Osteoblast (primary cell): ENCODE measurements at regions not wholly inside any gene's neighbourhood (a gene's known extent, or its start where the extent isn't known, plus 50 kb on each side); places are given as distances from the start of the nearest gene placed in this dataset.

Experiments
- DNase-seq: peaks from one replicate; pipeline ENCODE4 v3.0.0; 2011; ENCODE audit warnings: low spot score, mixed read lengths; ENCODE audit not compliant: insufficient read length; ENCODE audit errors: missing footprints
- H2AFZ ChIP-seq: 2 replicates; pipeline ENCODE4 v1.6.0; 2011; ENCODE audit warnings: mild to moderate bottlenecking, low read length
- H3K27ac ChIP-seq: 2 replicates; pipeline ENCODE4 v1.5.1; 2011; ENCODE audit warnings: mild to moderate bottlenecking, low read depth, low read length, moderate library complexity
- H3K27me3 ChIP-seq: 2 replicates; pipeline ENCODE4 v1.6.0; 2012; ENCODE audit warnings: mild to moderate bottlenecking, control low read depth, inconsistent platforms, low read length, moderate library complexity; ENCODE audit not compliant: insufficient read depth
- H3K36me3 ChIP-seq: 2 replicates; pipeline ENCODE4 v1.5.1; 2011; ENCODE audit warnings: mild to moderate bottlenecking, low read length, control low read depth, moderate library complexity; ENCODE audit not compliant: insufficient read depth
- H3K4me1 ChIP-seq: 2 replicates; pipeline ENCODE4 v1.5.1; 2011; ENCODE audit warnings: mild to moderate bottlenecking, low read length, control low read depth, moderate library complexity; ENCODE audit not compliant: insufficient read depth
- H3K4me2 ChIP-seq: 2 replicates; pipeline ENCODE4 v1.6.0; 2011; ENCODE audit warnings: mild to moderate bottlenecking, low read length; ENCODE audit not compliant: insufficient read depth
- H3K4me3 ChIP-seq: fragments of 200-600 bp; sonication (generic); 3 replicates; pipeline ENCODE4 v1.5.1; 2012; ENCODE audit warnings: mild to moderate bottlenecking, low read length, inconsistent platforms; ENCODE audit not compliant: insufficient read depth
- H3K79me2 ChIP-seq: 2 replicates; pipeline ENCODE4 v1.6.0; 2012; ENCODE audit warnings: mild to moderate bottlenecking, low read length, control low read depth, inconsistent platforms; ENCODE audit not compliant: insufficient read depth
- H3K9me3 ChIP-seq: 2 replicates; pipeline ENCODE4 v1.5.1; 2011; ENCODE audit warnings: low read depth, low read length, control low read depth
- H4K20me1 ChIP-seq: 2 replicates; pipeline ENCODE4 v1.6.0; 2012; ENCODE audit warnings: mild to moderate bottlenecking, low read length, control low read depth; ENCODE audit not compliant: insufficient read depth
- TF ChIP-seq, protein P1 (sequence below): IDR thresholded peaks from 2 replicates; pipeline ENCODE4 v1.5.1; 2011; ENCODE audit warnings: mild to moderate bottlenecking, low read depth, low read length, moderate library complexity; ENCODE audit errors: extremely low read depth

DNA sequence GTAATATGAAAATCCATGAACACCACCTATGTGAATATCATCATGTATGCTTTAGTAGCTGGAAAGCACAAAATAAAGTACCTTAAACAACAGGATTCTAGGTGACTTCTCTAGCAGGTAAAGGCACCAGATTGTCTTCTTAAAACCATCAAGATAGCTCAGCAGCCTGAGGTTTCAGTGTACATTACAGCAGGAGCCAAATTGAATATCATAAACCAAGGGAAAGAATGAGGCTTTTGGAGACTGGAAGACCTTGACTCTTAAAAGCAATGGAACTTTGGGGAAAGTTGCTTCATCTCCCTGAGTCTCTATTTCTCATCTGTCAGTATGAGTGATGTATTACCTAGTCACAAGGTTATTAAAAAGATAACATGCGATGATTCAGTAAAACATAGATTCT lies 429.7 kb upstream of the SPHKAP start:
- TF ChIP-seq, protein P1, sequence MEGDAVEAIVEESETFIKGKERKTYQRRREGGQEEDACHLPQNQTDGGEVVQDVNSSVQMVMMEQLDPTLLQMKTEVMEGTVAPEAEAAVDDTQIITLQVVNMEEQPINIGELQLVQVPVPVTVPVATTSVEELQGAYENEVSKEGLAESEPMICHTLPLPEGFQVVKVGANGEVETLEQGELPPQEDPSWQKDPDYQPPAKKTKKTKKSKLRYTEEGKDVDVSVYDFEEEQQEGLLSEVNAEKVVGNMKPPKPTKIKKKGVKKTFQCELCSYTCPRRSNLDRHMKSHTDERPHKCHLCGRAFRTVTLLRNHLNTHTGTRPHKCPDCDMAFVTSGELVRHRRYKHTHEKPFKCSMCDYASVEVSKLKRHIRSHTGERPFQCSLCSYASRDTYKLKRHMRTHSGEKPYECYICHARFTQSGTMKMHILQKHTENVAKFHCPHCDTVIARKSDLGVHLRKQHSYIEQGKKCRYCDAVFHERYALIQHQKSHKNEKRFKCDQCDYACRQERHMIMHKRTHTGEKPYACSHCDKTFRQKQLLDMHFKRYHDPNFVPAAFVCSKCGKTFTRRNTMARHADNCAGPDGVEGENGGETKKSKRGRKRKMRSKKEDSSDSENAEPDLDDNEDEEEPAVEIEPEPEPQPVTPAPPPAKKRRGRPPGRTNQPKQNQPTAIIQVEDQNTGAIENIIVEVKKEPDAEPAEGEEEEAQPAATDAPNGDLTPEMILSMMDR, result no peak
- Histone ChIP-seq H3K79me2 (no peaks in the 10 kb centered on the region), H3K4me1 (peaks cover 10% of the 10 kb centered on the region), H3K27ac (no peak overlapping the region), H3K9me3 (no peaks in the 10 kb centered on the region), H3K27me3 (no peaks in the 10 kb centered on the region), H4K20me1 (no peaks in the 10 kb centered on the region), H3K4me2 (no peak overlapping the region), H3K4me3 (no peak overlapping the region), H2AFZ (no peak overlapping the region), H3K36me3 (no peaks in the 10 kb centered on the region)
- DNase-seq, result no peak

DNA sequence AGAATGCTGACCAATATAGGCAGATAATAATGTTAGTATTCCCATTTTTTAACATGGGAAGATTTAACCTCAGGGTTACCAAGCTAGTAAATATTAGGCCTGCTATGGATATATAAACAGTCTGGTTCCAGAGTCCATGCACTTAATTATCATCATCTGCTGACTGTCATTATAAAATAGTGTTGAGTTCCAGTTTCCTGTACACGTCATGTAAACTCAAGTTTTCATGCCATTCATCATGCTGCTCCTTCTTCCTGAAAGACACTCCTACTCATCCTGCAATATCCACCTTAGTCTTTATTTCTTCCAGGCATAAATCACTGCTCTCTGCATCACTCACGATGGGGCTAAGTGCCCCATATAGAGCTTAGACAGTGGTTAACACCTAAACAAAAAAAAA lies 420.8 kb upstream of the SPHKAP start:
- no peaks in the 10 kb centered on the region for H3K27me3 ChIP-seq

DNA sequence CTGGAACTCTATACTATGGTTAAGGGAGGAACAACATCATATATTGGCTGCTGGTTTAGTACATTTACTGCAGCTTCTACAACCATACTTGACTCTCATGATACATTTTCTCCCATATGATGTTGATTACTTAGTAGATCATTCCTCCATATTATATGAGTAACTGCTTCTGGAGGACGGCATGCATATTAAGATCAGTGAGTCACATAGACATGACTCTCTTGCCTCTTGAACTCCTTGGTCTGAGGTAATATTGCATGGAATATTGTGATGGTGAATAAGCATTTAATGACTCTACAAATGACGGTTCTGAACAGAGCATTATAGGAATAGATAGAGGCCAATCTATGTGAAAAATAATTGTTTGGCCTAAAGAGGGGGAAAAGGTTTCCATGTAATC lies 418.8 kb upstream of the SPHKAP start:
- Histone ChIP-seq H3K4me1 (peaks cover 5% of the 10 kb centered on the region), H4K20me1 (no peaks in the 10 kb centered on the region), H3K27me3 (no peaks in the 10 kb centered on the region), H3K4me3 (no peak overlapping the region), H2AFZ (peak overlapping the region; percentile 46), H3K4me2 (no peak overlapping the region), H3K36me3 (no peaks in the 10 kb centered on the region), H3K79me2 (no peaks in the 10 kb centered on the region), H3K9me3 (no peaks in the 10 kb centered on the region), H3K27ac (peak overlapping the region; percentile 63)
- TF ChIP-seq, protein P1, result no peak
- DNase-seq, result peak; percentile 90

More for the DNA sequence above, 420.8 kb upstream of the SPHKAP start:
- Histone ChIP-seq H3K4me3 (no peak overlapping the region), H2AFZ (no peak overlapping the region), H3K27ac (no peak overlapping the region), H3K79me2 (no peaks in the 10 kb centered on the region), H4K20me1 (no peaks in the 10 kb centered on the region), H3K36me3 (no peaks in the 10 kb centered on the region), H3K4me2 (no peak overlapping the region), H3K4me1 (peaks cover 5% of the 10 kb centered on the region), H3K9me3 (no peaks in the 10 kb centered on the region)
- TF ChIP-seq, protein P1, result no peak
- DNase-seq, result no peak

DNA sequence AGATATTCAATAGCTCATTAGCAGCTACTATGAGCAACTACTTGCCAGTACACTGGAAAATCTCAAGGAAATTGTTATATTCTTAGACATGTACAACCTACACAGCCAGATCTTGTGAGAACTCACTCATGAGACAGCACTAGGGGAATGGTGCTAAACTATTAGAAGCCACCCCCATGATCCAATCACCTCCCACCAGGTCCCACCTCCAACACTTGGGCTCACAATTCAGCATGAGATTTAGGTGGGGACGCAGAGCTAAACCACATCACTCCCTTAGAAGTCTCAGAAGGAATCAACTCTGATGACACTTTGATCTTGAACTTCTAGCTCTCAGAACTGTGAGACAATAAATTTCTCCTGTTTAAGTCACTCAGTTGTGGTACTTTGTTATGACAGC lies 418.3 kb upstream of the SPHKAP start:
- Histone ChIP-seq H3K79me2 (no peaks in the 10 kb centered on the region), H3K36me3 (no peaks in the 10 kb centered on the region), H3K9me3 (no peaks in the 10 kb centered on the region), H3K27me3 (no peaks in the 10 kb centered on the region), H4K20me1 (no peaks in the 10 kb centered on the region), H3K4me1 (peaks cover 5% of the 10 kb centered on the region), H3K4me3 (no peak overlapping the region), H3K27ac (peak overlapping the region; percentile 63), H2AFZ (peak overlapping the region; percentile 44), H3K4me2 (no peak overlapping the region)
- no peak for DNase-seq
- TF ChIP-seq, protein P1, result no peak
